H1 (cell line): ENCODE measurements at regions not wholly inside any gene's neighbourhood (a gene's known extent, or its start where the extent isn't known, plus 50 kb on each side); places are given as distances from the start of the nearest gene placed in this dataset.

Experiments
- BACH1 ChIP-seq: IDR thresholded peaks from 2 replicates; pipeline ENCODE4 v1.6.1; 2012; ENCODE audit warnings: low read length, improper control_type of control experiment
- EP300 ChIP-seq, 2 experiments: IDR thresholded peaks; 1 replicate in 1 of 2; 2 replicates in 1 of 2; pipeline ENCODE4 v1.6.1; 2011 to 2012; ENCODE audit warnings: low read depth in 2 of 2, low read length in 2 of 2, mild to moderate bottlenecking in 2 of 2, borderline replicate concordance in 1 of 2, inconsistent platforms in 1 of 2, moderate library complexity in 1 of 2
- POLR2A ChIP-seq, 2 experiments: IDR thresholded peaks; 1 replicate in 1 of 2; 2 replicates in 1 of 2; pipeline ENCODE4 v1.6.1; 2011; ENCODE audit warnings: low read depth in 2 of 2, low read length in 2 of 2, mild to moderate bottlenecking in 2 of 2; ENCODE audit errors: control extremely low read depth in 1 of 2
- SIN3A ChIP-seq, 2 experiments: IDR thresholded peaks in 1 of 2; conservative IDR thresholded peaks in 1 of 2; 2 replicates each; pipeline ENCODE4 v1.6.1; 2011 to 2012; ENCODE audit warnings: low read length in 2 of 2, improper control_type of control experiment in 1 of 2, low read depth in 1 of 2, mild to moderate bottlenecking in 1 of 2
- TF ChIP-seq, protein P1 (sequence below), 3 experiments: IDR thresholded peaks; 1 replicate in 2 of 3; 2 replicates in 1 of 3; pipeline versions ENCODE4 v1.5.1 to v1.6.1; 2011; ENCODE audit warnings: low read length in 3 of 3, mild to moderate bottlenecking in 3 of 3, inconsistent platforms in 2 of 3, low read depth in 1 of 3, moderate library complexity in 1 of 3; ENCODE audit not compliant: insufficient read depth in 1 of 3; ENCODE audit errors: control extremely low read depth in 1 of 3

DNA sequence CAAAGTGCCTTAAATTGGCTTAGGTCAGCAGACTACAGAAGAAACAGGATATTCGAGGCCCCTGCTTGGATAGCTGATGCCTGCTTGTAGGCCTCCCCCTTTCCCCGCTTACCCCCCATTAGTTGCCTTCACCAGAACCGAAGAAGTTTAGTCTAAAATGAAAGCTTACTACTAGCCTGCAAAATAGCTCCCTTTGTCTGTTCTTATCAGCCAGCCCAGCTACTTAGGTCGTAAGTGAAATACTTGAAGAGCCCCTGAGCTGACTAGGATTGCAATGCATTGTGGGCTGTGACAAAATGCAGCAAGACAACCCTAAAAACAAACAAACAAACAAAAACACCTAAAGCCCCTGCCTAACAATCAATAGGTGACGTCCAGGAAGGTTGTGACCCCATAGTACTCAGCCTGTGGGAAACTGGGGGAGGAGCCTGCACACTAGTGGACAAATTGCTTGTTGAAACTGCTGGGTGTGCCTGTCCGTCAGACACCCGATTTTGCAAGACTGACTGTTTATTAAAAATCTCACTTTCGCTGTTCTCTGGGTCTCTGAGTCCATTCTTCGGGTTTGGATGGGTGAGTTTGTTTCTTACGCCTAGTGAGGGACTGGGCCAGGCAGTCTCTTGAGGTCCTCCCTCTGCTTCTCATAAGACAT, 105.0 kb upstream of the DUSP22 start:
- TF ChIP-seq POLR2A (IDR thresholded peaks at IDR 0.05; ENCODE audit: control extremely low read depth in 1 of 2, low read depth in 2 of 2, low read length in 2 of 2) (no peak), EP300 (IDR thresholded peaks at IDR 0.05; ENCODE audit: borderline replicate concordance in 1 of 2, low read depth in 2 of 2, low read length in 2 of 2) (no peak), BACH1 (no peak), SIN3A (conservative IDR thresholded peaks at IDR 0.05 in 1 of 2, IDR thresholded peaks at IDR 0.05 in 1 of 2; ENCODE audit: low read depth in 1 of 2, low read length in 2 of 2) (no peak)
- TF ChIP-seq, protein P1, sequence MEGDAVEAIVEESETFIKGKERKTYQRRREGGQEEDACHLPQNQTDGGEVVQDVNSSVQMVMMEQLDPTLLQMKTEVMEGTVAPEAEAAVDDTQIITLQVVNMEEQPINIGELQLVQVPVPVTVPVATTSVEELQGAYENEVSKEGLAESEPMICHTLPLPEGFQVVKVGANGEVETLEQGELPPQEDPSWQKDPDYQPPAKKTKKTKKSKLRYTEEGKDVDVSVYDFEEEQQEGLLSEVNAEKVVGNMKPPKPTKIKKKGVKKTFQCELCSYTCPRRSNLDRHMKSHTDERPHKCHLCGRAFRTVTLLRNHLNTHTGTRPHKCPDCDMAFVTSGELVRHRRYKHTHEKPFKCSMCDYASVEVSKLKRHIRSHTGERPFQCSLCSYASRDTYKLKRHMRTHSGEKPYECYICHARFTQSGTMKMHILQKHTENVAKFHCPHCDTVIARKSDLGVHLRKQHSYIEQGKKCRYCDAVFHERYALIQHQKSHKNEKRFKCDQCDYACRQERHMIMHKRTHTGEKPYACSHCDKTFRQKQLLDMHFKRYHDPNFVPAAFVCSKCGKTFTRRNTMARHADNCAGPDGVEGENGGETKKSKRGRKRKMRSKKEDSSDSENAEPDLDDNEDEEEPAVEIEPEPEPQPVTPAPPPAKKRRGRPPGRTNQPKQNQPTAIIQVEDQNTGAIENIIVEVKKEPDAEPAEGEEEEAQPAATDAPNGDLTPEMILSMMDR (IDR thresholded peaks at IDR 0.05; ENCODE audit: control extremely low read depth in 1 of 3, insufficient read depth in 1 of 3, low read depth in 1 of 3, low read length in 3 of 3): no peak
